Mucosa of gallbladder (tissue), 1 donor: ENCODE measurements at regions not wholly inside any gene's neighbourhood (a gene's known extent, or its start where the extent isn't known, plus 50 kb on each side); places are given as distances from the start of the nearest gene placed in this dataset.

Experiments
- DNase-seq: peaks from one replicate; pipeline ENCODE4 v3.0.0-alpha.2; 2020; ENCODE audit warnings: low spot score
- donor health status: DM: no; HTN: no; CAD: no.

DNA sequence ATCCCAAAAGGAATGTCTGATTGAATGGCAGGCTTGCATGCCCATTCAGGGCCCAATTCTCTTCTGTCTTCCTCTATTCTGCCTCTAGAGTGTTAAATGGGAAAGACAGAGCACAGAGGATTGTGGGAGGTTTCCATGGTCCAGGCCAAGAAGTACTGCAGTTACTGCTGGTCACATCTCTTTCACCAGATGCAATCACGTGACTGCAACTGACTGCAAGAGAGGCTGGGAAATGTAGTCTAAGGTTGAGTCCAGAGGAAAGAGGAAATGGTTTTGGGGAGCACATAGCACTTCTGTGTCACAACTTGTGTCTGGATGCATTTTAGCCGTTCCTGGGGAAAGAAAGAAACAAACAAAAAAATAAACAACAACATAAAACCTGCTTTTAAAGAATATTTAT is 336.4 kb upstream of the BTBD3 start:
- no peak for DNase-seq

DNA sequence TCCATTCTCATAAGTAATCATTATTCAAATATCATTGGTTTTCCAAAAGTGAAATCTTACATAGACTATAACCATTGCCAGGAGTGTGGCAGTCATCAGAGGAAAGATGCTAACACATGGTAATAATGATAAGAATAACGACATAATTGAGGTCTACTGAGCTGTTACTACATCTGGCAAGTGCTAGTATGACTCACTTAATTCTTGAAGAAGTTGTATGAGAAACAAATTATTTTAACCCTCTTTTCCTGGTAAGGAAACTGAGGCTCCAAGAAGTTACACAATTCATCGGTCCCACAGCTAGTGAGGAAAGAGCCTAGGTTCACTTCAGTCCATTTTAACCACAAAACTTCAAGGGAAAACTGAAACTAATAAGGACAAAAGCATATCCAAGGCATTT is 335.6 kb upstream of the BTBD3 start:
- DNase-seq = no peak

DNA sequence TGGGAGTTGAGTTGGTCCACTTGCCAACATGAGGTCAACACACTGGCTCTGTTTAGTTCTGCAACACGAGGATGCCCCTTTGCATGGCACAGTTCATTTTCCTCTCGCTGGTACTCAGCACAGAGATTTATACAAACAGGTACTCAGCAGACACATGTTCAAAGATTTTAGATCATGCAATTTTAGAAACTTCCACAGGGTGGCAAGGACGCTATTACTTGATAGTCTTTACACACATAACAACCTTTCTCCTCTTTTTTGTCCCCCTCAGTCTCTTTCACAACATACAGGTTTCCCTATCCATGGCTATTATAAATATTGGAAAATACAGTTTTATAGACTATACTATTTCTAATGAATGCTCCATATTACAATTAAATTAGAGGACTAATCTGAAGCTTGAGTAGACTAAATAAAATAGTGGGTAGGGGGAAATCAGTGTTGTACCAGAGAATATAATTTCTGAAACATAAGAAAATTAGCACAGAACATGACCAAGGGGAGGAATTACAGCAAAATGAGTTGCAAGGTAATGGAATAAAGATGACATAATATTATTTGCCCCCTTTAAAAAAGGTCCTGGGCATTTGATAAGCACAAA is 331.8 kb upstream of the BTBD3 start:
- no peak for DNase-seq

DNA sequence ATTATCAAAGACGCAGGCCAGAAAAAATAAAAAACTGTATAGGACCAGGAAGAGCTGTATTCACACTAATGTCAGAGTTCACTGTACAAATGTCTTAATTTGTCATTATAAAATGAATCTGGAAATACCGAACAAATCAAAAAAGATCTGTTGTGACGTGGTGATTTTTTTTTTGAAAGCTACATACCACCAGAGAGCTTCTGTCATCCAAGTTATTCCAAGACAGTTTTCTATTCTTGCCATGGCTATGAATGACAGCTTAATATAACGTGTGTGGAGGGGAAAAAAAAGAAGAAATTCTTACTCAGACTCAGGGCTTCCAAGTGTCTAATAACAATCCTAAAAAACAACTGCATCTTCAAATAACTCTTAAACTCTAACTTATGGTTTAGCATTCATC is 328.8 kb upstream of the BTBD3 start:
- DNase-seq = no peak

DNA sequence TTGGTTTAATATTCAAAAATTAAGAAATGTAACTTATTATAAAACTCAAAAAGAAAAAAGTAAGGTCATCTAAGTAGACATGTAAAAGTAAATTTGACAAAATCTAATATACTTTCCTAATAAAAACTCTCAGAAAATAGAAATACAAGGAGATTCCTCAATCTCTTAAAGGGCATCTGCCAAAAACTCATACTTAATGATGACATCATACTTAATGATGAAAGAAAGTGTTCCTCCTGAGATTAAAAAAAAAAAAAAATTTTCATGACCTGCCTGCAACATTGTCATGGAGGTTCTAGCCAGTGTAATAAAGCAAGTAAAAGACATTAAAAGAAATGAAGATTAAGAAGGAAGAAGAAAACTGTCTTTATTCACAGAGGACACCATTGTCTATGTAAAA is 325.7 kb upstream of the BTBD3 start:
- no peak for DNase-seq

DNA sequence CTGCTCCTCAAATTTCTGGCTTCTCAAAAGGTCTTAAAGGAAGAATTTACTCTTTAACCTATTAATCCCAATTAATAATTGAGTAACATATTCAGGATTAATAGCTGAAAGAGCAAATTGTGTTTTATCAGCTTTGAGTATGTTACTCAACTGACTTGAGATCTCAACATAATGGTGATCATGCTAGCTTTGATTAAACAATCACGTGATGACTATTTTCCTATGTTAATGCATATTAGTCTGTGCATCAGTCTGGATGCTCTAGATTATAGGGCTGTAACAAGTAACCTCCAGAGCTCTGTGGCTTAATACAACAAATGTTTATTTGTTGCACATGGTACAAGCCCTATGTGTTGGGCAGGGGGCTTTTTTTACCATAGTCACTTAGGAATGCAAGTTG is 313.4 kb upstream of the BTBD3 start:
- DNase-seq = no peak

DNA sequence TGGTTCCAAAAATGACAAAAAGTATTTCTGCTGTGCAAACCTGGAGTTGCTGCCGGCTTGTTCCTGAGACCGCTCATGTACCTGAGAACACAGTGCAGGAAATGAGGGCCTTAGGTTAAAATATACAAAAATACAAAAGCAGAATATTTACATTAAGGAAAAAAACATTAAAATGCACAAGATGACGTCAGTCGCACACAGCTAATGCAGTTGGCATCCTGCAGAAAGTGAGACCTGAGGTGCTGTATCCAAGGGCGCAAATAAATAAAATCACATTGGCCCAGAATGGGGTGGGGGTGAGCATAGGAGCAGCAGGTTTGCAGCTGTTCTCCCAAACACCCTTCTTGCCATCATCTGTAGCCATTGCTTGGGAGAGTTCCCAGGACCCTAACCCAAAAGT is 310.6 kb upstream of the BTBD3 start:
- no peak for DNase-seq

DNA sequence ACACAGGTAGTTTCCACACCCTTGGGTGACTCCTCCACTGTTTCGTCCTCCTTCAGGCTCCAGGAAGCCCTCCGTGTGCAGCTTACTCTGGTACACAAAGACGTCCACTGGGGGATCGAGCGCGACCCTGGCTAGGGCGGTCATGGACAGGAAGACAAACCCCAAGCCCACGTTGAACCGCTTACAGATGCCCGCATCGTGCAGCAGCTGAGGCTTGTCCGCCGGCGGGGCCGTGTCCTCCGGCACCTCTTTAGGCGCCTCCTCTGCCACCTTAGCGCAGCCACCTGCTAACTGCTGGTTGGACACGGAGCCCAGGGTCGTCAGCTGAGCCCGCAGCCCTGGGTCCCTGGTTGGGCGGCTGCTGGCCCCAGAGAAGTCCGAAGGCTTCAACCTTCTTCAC is 309.0 kb upstream of the BTBD3 start:
- DNase-seq = no peak

DNA sequence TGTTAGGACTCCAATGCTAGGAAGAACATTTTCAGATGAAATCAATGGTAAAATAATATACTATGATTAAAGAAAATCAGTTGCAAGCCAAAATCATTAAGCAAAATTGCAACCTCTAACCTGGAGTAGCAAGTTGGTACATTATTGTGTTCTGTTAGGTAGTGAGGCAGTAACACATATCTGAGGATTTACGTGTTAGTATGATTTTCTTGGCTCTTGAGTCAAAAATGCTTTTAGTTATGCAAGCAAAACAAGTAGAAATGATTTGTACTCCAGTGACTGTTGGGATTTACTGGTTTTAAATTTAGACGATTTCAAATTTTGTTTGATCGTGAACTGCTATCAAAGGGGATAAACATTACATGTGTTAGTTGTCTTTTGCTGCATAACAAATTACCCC is 293.0 kb upstream of the BTBD3 start:
- no peak for DNase-seq

DNA sequence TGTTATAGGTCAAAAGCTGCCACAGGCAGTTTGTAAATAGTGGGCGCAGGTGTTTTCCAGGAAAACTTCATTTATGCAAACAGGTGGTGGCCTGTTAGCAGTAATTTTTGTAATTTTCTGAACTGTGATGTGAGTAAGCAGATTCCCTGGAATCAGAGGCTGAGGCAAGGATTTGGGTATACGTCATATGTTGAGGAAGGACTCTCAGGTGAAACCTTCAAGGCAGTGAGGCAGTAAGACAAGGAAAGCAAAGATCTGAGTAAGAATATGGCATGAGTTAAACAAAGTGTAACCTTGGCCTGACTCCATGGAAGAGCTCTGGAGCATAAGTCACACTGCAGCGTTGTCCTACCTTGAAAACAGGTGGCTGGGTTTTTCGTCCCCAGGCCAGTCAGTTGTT is 291.1 kb upstream of the BTBD3 start:
- no peak for DNase-seq

DNA sequence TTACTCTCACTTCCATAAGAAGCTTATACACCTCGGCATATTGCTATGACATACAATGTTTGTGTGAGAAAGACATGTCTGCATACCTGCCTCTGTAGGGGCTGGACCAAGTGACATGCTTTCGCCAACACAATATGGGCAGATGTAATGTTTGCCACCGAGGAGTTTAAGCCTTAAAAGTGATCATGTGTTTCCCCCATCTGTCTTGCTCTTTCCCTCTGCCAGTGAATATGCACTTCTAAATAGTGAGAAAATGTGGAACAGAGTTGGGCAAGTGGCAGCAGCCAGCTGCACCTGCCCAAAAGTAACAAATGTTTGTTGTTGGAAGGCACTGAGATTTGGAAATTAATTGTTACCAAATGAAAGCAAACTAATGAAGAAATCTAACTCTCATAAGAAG is 274.8 kb upstream of the BTBD3 start:
- no peak for DNase-seq

DNA sequence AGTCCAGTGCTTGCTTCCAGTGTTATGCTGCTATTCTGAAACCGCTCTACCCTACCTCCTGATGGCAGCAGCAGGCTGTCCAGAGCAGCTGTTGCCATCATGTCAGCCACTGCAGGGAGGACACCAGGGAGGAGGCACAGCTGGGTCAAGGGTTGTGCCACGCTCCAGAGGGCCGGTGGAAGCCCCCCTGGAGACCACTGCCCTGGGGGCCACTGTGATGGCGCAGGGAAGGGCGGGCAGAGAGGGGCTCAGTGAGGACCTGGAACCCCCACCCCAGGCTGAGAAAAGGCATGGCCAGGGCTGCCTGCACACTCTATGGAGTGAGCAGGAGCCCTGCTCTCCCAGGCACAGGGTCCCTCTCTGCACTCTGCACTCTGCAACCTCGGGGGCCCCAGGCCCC is 271.3 kb upstream of the BTBD3 start:
- DNase-seq = no peak

DNA sequence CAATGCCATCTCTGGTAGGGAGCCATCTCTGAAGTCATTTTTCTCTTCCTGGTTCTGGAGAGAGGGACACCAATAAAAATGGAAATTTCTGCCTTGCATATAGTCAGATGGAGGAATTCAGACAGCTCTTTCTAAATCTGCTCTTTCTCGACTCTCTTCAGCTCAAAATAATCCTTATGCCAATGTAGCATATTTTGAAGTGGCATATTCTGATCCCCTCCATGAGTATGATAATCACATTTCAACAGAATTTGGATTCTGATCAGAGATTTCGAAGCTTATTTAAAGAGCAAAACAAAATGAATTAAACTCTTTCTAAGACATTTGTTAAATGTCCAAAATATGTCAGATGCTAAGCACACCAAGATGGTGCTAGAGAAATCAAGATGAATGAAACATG is 267.1 kb upstream of the BTBD3 start:
- no peak for DNase-seq

DNA sequence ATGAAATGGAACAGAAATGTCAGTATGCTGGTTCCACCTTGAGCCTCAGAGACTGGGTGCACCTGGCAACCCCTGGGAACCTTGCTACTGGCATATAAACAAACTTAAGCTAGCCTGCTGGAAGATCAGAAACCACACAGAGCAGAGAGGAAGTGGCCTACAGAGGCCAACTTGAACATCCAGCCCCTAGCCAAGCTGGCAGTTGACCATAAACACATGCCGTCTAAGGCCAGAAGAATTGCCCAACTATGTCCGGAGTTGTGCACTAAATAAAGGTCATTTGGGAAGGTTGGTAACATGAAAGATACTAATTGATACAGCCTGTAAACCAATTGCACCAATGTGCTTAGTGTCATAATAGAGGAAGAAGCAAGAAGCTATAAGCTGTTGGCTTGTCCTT is 266.6 kb upstream of the BTBD3 start:
- no peak for DNase-seq

DNA sequence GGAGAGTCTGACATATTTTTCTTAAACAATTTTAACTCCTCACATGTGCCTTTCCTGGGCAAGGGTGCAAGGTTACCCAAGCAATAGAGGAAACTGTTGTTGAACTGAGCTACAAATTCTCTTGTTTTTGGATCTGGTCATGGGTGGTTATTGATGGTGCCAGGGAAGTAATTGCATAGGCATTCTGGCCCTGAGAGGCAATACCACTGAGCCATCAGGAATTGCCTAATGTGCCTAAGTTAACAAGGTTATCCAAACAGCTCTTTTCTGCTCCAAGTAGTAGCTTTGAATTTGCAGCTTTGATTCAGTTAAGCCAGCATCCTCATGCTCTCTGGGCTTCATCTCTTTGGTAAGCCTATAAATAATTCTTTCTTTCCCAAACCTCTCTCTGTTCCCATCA is 266.0 kb upstream of the BTBD3 start:
- no peak for DNase-seq

DNA sequence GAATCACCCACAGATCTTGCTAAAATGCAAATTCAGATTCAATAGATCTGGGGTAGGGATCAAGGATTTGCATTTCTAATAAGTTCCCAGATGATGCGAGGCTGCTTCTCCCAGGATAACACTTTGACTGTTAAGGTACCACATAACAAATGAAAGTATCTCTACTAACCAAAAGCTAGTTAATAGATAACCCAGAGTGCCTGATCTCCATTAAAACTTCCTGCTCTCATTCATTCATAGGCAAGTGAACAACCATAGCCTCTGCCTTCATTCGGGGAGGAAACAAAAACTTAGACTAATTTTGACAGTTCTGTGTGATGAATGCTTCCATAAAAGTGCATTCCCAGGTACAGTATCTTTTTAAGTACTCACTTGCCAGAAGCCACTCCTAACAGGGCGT is 265.6 kb upstream of the BTBD3 start:
- DNase-seq = no peak

DNA sequence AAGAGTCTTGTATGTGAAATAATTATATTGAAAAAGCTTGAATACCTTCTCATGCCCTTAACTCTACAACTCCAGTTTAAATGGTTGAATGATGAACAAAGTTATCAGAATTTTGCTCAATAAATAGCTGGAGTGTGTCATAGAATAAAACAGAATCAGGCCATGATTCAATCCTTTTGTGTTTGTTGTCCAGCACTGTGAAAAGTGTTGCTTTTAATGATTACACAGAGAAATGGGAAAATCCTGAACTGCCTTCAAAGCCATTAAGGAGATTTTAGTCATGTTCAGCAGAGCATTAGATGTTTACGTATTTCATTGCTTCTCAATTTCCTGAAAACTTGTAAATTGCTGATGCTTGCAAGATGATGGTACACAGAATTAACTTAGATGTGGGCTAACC is 262.9 kb upstream of the BTBD3 start:
- DNase-seq = no peak

DNA sequence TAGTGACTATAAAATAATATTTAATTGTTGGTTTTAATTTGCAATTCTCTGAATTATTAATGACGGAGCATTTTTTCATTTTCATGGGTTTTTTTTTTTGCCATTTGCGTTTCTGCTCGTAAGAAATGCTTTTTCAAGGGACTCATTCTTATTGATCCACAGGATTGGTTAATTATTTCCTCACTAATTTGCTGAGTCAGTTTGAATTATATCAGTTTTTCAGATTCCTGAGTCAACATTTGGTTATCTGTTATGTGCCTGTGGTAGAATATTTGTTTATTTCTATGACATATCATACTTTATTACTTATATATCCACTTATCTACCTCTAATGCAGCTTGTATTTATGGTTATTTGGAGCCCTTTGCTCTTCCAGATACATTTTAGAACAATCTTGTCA is 257.0 kb upstream of the BTBD3 start:
- DNase-seq = no peak

DNA sequence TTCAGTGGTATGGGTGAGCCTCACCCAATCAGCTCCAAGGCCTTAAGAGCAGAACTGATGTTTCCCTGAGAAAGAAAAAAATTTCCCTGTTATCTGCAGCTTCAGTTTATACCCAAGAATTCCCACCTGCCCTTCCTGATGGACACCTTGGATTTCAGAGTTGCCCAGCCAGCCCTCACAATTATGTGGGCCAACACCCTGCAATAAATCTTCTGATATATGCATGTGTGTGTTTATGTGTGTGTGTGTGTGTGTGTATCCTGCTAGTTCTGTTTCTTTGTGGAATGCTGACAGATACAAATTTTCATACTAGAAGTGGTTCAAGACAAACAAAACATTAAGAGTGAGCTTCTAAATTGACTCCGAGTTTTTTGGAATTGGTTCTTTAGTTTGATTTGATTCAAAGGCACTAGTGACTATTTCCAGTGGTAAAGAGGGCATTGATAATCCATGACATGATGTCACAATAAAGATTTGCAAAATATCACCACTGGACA is 246.6 kb upstream of the BTBD3 start:
- no peak for DNase-seq

DNA sequence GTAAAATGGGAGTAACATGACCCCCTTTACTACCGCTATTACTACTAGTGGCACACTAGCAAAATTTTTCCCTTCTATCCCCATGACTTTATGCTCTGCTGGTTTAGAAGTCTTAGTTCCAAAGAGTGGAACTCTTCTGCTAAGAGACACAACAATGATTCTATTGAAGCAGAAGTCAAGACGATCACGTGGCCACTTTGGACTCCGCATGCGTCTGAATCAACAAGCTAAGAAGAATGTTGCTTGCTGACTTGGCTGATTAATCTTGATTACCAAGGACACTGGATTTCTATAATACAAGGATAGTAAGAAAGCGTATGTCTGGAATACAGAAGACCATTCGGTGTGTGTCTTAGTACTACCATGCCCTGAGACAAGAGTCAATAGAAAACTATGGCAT is 244.7 kb upstream of the BTBD3 start:
- DNase-seq = no peak

DNA sequence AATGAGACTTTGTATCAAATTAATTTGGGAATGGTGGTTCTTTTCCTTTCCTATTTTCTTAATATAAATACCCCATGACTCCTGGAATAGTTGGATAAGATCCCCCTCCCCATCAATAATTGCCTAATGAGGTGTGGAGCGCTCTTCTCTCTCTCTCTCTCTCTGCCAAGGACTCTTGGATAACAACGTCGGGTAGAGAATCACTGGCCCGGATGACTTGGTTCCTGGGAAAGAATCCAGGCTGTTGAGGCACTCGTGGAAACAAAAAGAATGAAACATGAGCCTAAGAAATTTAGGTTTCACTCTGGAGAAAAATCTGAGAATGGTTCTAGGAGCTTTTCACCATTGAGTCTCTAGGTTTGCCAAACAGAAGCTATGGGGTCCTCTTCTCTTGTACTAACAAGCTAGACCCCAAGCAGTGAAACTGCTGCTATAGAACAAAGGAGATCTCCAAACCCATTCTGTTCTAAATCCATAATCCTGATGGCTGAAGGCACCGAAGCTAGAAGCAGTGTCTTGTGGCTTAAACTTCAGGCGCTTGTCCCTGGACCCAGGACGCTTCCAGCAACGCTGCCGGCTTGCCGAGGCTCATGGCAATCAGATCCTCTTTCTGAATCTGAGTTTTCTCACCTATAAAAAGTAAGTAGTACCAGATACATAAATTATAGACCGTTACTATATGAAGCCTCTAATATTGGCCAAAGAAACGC is 241.6 kb upstream of the BTBD3 start:
- DNase-seq = no peak

DNA sequence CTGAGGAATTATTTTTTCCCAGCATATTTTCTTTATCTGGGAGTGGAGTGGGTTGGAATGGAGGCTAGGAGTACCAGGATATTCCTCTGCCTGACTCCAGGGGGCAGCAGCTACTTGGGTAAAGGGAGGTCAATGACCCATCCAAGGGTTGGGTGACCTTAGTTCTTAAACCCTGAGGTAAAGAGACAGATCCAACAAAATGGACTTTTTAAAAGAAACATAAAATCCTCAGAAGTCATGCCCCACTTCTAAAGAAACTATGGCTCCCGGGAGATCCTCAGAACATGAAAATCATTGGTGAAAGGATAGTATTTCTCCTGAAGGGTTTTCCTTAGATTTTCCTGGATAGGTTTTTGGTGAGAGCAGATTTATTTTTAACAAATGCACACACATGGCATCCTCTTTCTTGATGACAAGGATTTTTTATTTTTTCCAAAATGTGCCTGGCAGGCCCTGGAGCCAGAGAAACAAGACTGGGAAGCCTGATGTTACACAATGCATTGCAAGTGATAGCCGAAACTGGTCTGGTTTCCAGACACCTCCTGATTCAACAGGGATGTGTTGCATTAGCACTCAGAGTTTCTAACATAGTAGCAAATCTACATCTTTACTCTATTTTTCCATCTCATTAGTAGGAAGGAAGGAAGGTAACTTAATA is 240.9 kb upstream of the BTBD3 start:
- DNase-seq = no peak

DNA sequence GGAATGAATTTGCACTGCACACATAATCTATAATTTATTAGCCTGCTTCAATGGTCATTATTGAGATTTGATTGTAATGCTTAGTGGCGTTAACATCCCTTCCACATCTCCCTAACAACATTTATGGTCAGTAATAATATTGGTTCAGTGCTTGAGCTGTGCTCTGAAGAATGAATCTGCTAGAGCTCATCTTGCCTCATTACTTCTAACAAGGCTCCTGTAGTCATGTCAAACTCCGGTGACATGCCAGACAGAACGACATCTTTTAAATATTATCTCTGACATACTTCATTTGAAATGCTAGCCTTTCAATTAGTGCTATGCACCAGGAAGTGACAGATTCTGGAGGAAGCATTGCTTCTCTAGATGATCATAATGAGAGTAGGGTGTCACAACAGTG is 240.3 kb upstream of the BTBD3 start:
- no peak for DNase-seq

DNA sequence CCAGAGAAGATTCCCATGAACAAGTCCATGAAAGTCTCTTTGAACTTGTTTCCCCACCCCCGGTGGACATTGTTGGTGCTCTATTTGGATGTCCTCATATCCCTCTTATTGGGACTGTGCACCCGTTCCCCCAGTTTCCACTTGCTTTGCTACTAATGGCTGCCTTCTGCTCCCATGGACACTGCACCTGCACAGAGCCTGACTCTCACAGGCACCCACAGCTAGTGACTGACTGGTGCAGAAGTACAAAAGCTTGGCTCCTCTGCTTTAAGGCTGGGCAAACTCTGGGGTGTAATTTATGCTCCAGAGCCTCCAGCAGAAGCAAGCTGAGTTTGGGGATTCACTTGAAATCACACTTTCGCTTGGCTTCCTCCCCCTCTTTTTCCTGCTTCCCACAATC is 239.9 kb upstream of the BTBD3 start:
- no peak for DNase-seq
